HEK293 (cell line): ENCODE measurements at regions not wholly inside any gene's neighbourhood (a gene's known extent, or its start where the extent isn't known, plus 50 kb on each side); places are given as distances from the start of the nearest gene placed in this dataset.

Experiments
- CTCF ChIA-PET: fragments of 350-600 bp; formaldehyde crosslinking; extraction: SDS; loops from one replicate; lab custom pipeline; 2021; ENCODE audit warnings: antibody characterized with exemption; lab: Yijun Ruan, JAX
- POLR2A ChIA-PET: fragments of 300-600 bp; formaldehyde crosslinking; extraction: SDS; loops from one replicate; lab custom pipeline; 2020; ENCODE audit warnings: antibody characterized with exemption, inconsistent platforms; lab: Yijun Ruan, JAX
- H3K27ac ChIP-seq: fragments of 200-500 bp; sonication (Bioruptor generic); 2 replicates; pipeline ENCODE4 v1.5.1; 2014; ENCODE audit warnings: low read depth, low read length, control low read depth, inconsistent platforms; ENCODE audit errors: extremely low read depth
- H3K36me3 ChIP-seq, 2 experiments: fragments of 200-500 bp in 1 of 2; sonication (Bioruptor generic) in 1 of 2; 1 replicate in 1 of 2; 2 replicates in 1 of 2; pipeline ENCODE4 v1.5.1; 2014 to 2017; ENCODE audit warnings: inconsistent platforms in 2 of 2, low read length in 2 of 2; ENCODE audit not compliant: control insufficient read depth in 2 of 2, insufficient read depth in 1 of 2
- H3K4me1 ChIP-seq: fragments of 200-500 bp; sonication (Bioruptor generic); 2 replicates; pipeline ENCODE4 v1.5.1; 2014; ENCODE audit warnings: mild to moderate bottlenecking, low read length, inconsistent platforms; ENCODE audit not compliant: control insufficient read depth, insufficient read depth
- H3K4me3 ChIP-seq: 2 replicates; pipeline ENCODE4 v1.5.1; 2011; ENCODE audit warnings: low read depth, mild to moderate bottlenecking, control low read depth, low read length, moderate library complexity
- H3K9me3 ChIP-seq: fragments of 200-500 bp; sonication (Bioruptor generic); 2 replicates; pipeline ENCODE4 v1.5.1; 2014; ENCODE audit warnings: low read depth, low read length, inconsistent platforms; ENCODE audit not compliant: control insufficient read depth, insufficient read depth
- GFI1B ChIP-seq: fragments of 450-650 bp; formaldehyde crosslinking; IDR thresholded peaks from 2 replicates; pipeline ENCODE4 v1.5.1; 2016; ENCODE audit warnings: missing biosample characterization, missing genetic modification characterization
- GLI4 ChIP-seq: fragments of 450-650 bp; formaldehyde crosslinking; IDR thresholded peaks from 2 replicates; pipeline ENCODE4 v1.5.1; 2016; ENCODE audit warnings: missing biosample characterization, missing genetic modification characterization
- HIC1 ChIP-seq: fragments of 450-650 bp; formaldehyde crosslinking; IDR thresholded peaks from 2 replicates; pipeline ENCODE4 v1.5.1; 2016; ENCODE audit warnings: missing biosample characterization, missing genetic modification characterization
- KLF10 ChIP-seq: fragments of 450-650 bp; IDR thresholded peaks from 2 replicates; pipeline ENCODE4 v1.5.1; 2018; ENCODE audit warnings: missing biosample characterization, mild to moderate bottlenecking, missing genetic modification characterization
- SETDB1 ChIP-seq: IDR thresholded peaks from one replicate; pipeline ENCODE4 v1.6.1; 2017; ENCODE audit warnings: mild to moderate bottlenecking, low read length, moderate library complexity, mixed read lengths; ENCODE audit not compliant: insufficient read length
- TSHZ1 ChIP-seq: fragments of 450-650 bp; formaldehyde crosslinking; IDR thresholded peaks from 2 replicates; pipeline ENCODE4 v1.5.1; 2016; ENCODE audit warnings: missing biosample characterization, missing genetic modification characterization, borderline replicate concordance
- WT1 ChIP-seq: fragments of 450-650 bp; formaldehyde crosslinking; IDR thresholded peaks from 2 replicates; pipeline ENCODE4 v1.5.1; 2016; ENCODE audit warnings: missing biosample characterization, missing genetic modification characterization
- YY1 ChIP-seq: fragments of 450-650 bp; formaldehyde crosslinking; IDR thresholded peaks from 2 replicates; pipeline ENCODE4 v1.5.1; 2018; ENCODE audit warnings: missing biosample characterization, missing genetic modification characterization
- ZNF133 ChIP-seq: fragments of 450-650 bp; formaldehyde crosslinking; IDR thresholded peaks from 2 replicates; pipeline ENCODE4 v1.5.1; 2016; ENCODE audit warnings: missing biosample characterization, missing genetic modification characterization
- ZNF488 ChIP-seq: fragments of 450-650 bp; formaldehyde crosslinking; IDR thresholded peaks from 2 replicates; pipeline ENCODE4 v1.5.1; 2016; ENCODE audit warnings: missing biosample characterization, missing genetic modification characterization
- ZNF555 ChIP-seq: fragments of 450-650 bp; formaldehyde crosslinking; conservative IDR thresholded peaks from 2 replicates; pipeline ENCODE4 v1.5.1; 2017; ENCODE audit warnings: missing biosample characterization, mild to moderate bottlenecking, missing genetic modification characterization, inconsistent platforms
- ZNF560 ChIP-seq: fragments of 450-650 bp; formaldehyde crosslinking; IDR thresholded peaks from 2 replicates; pipeline ENCODE4 v1.5.1; 2017; ENCODE audit warnings: missing biosample characterization, missing genetic modification characterization, borderline replicate concordance
- ZNF670 ChIP-seq: fragments of 450-650 bp; formaldehyde crosslinking; IDR thresholded peaks from 2 replicates; pipeline ENCODE4 v1.5.1; 2016; ENCODE audit warnings: missing biosample characterization, missing genetic modification characterization, low read depth
- ZNF776 ChIP-seq: fragments of 450-650 bp; formaldehyde crosslinking; IDR thresholded peaks from 2 replicates; pipeline ENCODE4 v1.5.0; 2017; ENCODE audit warnings: missing biosample characterization, missing genetic modification characterization, borderline replicate concordance
- ZNF785 ChIP-seq: fragments of 450-650 bp; formaldehyde crosslinking; IDR thresholded peaks from 2 replicates; pipeline ENCODE4 v1.5.1; 2016; ENCODE audit warnings: missing biosample characterization, missing genetic modification characterization
- ZNF837 ChIP-seq: fragments of 450-650 bp; formaldehyde crosslinking; IDR thresholded peaks from 2 replicates; pipeline ENCODE4 v1.5.1; 2016; ENCODE audit warnings: missing biosample characterization, missing genetic modification characterization
- TF ChIP-seq, protein P1 (sequence below): fragments of 450-650 bp; formaldehyde crosslinking; conservative IDR thresholded peaks from 2 replicates; pipeline ENCODE4 v1.5.1; 2016; ENCODE audit warnings: low read depth, missing biosample characterization, missing genetic modification characterization

DNA sequence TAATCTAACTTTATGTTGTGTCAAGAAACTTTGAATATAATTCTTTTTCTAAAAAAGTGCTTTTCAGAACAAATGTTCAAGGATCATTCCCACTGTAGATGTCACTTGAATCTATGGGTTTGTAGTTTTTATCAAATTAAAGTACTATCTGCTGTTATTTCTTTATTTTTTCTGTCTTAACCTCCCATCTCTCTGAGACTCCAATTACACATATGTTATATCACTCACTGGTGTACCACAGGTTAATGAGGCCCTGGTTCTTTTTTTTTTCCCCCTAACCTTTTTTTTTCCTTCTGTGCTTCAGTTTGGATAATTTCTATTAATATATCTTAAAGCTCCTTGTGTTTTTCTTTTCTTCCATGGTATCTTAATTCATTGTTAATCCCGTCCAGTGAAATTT lies 279.9 kb upstream of the RGS6 start (continued):
- TF ChIP-seq, protein P1, sequence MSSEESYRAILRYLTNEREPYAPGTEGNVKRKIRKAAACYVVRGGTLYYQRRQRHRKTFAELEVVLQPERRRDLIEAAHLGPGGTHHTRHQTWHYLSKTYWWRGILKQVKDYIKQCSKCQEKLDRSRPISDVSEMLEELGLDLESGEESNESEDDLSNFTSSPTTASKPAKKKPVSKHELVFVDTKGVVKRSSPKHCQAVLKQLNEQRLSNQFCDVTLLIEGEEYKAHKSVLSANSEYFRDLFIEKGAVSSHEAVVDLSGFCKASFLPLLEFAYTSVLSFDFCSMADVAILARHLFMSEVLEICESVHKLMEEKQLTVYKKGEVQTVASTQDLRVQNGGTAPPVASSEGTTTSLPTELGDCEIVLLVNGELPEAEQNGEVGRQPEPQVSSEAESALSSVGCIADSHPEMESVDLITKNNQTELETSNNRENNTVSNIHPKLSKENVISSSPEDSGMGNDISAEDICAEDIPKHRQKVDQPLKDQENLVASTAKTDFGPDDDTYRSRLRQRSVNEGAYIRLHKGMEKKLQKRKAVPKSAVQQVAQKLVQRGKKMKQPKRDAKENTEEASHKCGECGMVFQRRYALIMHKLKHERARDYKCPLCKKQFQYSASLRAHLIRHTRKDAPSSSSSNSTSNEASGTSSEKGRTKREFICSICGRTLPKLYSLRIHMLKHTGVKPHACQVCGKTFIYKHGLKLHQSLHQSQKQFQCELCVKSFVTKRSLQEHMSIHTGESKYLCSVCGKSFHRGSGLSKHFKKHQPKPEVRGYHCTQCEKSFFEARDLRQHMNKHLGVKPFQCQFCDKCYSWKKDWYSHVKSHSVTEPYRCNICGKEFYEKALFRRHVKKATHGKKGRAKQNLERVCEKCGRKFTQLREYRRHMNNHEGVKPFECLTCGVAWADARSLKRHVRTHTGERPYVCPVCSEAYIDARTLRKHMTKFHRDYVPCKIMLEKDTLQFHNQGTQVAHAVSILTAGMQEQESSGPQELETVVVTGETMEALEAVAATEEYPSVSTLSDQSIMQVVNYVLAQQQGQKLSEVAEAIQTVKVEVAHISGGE, result no peak
- TF ChIP-seq GLI4 (tag by site-specific recombination), result no peak
- TF ChIP-seq ZNF488, result no peak
- no peak for TF ChIP-seq TSHZ1
- TF ChIP-seq ZNF133 (tag by site-specific recombination), result peak; percentile 85
- TF ChIP-seq ZNF560 (tag by site-specific recombination), result no peak
- TF ChIP-seq SETDB1, result peak; percentile 86
- TF ChIP-seq ZNF555, result no peak
- TF ChIP-seq ZNF837 (tag by site-specific recombination), result no peak
- TF ChIP-seq WT1 (tag by site-specific recombination), result no peak

GRCh38 chr14:71654810-71655209 lies 277.4 kb upstream of the RGS6 start:
- no peaks in the 10 kb centered on the region; the same call in 1 of the 2 replicates for H3K9me3 ChIP-seq
- ChIA-PET POLR2A (no interaction called here), CTCF (no interaction called here)
- H3K36me3 ChIP-seq, result no peaks in the 10 kb centered on the region
- no peak for TF ChIP-seq YY1 (tag by site-specific recombination)
- H3K4me1 ChIP-seq, result peaks cover 16% of the 10 kb centered on the region
- no peak overlapping the region for H3K27ac ChIP-seq
- no peak overlapping the region for H3K4me3 ChIP-seq

- H3K9me3 ChIP-seq, result no peaks in the 10 kb centered on the region
- H3K4me3 ChIP-seq, result no peak overlapping the region
- no peak for TF ChIP-seq KLF10 (tag by site-specific recombination)
- peaks cover 16% of the 10 kb centered on the region for H3K4me1 ChIP-seq
- peaks cover 0 to 12% of the 10 kb centered on the region in 2 experiments; a peak in 1 of 3 replicates for H3K36me3 ChIP-seq
- ChIA-PET POLR2A (no interaction called here), CTCF (interaction anchor here (0.8 kb wide), 1 partner anchor 259 kb away, joined by 4 read pairs; no protein-coding TSS in a partner anchor)
- H3K27ac ChIP-seq, result no peak overlapping the region
Measured at GRCh38 chr14:71658261-71658860, 273.9 kb upstream of the RGS6 start.

- Histone ChIP-seq H3K27ac (no peak overlapping the region), H3K4me3 (no peak overlapping the region), H3K36me3 (peaks cover 0 to 12% of the 10 kb centered on the region in 2 experiments; a peak in 1 of 3 replicates), H3K9me3 (no peaks in the 10 kb centered on the region), H3K4me1 (peaks cover 16% of the 10 kb centered on the region)
- ChIA-PET CTCF (no interaction called here), POLR2A (no interaction called here)
- TF ChIP-seq ZNF776 (tag by site-specific recombination) (no peak), ZNF670 (no peak), HIC1 (tag by site-specific recombination) (no peak), ZNF785 (tag by site-specific recombination) (no peak), GFI1B (tag by site-specific recombination) (peak; percentile 84)
Measured at GRCh38 chr14:71659159-71659558, 273.1 kb upstream of the RGS6 start.
